Keratinocyte (primary cell): ENCODE measurements at regions not wholly inside any gene's neighbourhood (a gene's known extent, or its start where the extent isn't known, plus 50 kb on each side); places are given as distances from the start of the nearest gene placed in this dataset.

ENCODE experiments used
- DNase-seq: peaks from one replicate; pipeline ENCODE4 v3.0.0-alpha.2; 2011; ENCODE audit warnings: low read depth, missing footprints, low spot score
- FAIRE-seq: peaks from 2 replicates; lab custom pipeline; 2011; peaks lifted over from hg19 to GRCh38; lab: Jason Lieb, UNC
- H2AFZ ChIP-seq: 2 replicates; pipeline ENCODE4 v1.6.0; 2012; ENCODE audit warnings: low read length, control low read depth, inconsistent platforms; ENCODE audit not compliant: control insufficient read depth
- H3K27ac ChIP-seq: 2 replicates; pipeline ENCODE4 v1.5.1; 2011; ENCODE audit warnings: low read length; ENCODE audit not compliant: control insufficient read depth, insufficient read depth
- H3K27me3 ChIP-seq: 3 replicates; pipeline ENCODE4 v1.6.0; 2011; ENCODE audit warnings: low read length; ENCODE audit not compliant: control insufficient read depth, insufficient read depth; ENCODE audit errors: extremely low read depth
- H3K36me3 ChIP-seq, 2 experiments: 2 replicates in 1 of 2; 3 replicates in 1 of 2; pipeline ENCODE4 v1.5.1; 2011; ENCODE audit warnings: low read length in 2 of 2, mild to moderate bottlenecking in 1 of 2; ENCODE audit not compliant: control insufficient read depth in 2 of 2, insufficient read depth in 2 of 2; ENCODE audit errors: extremely low read depth in 1 of 2
- H3K4me1 ChIP-seq: 3 replicates; pipeline ENCODE4 v1.5.1; 2011; ENCODE audit warnings: low read length; ENCODE audit not compliant: control insufficient read depth, insufficient read depth; ENCODE audit errors: extremely low read depth
- H3K4me2 ChIP-seq: 3 replicates; pipeline ENCODE4 v1.6.0; 2011; ENCODE audit warnings: low read depth, low read length; ENCODE audit not compliant: control insufficient read depth, insufficient read depth; ENCODE audit errors: extremely low read depth
- H3K4me3 ChIP-seq, 3 experiments: fragments of 200-600 bp in 1 of 3; sonication (generic) in 1 of 3; 2 replicates in 2 of 3; 3 replicates in 1 of 3; pipeline ENCODE4 v1.5.1; 2011 to 2016; ENCODE audit warnings: low read length in 3 of 3, mild to moderate bottlenecking in 3 of 3, control low read depth in 2 of 3, inconsistent platforms in 1 of 3, low read depth in 1 of 3, mixed read lengths in 1 of 3, mixed run types in 1 of 3, moderate library complexity in 1 of 3; ENCODE audit not compliant: control insufficient read depth in 2 of 3, insufficient read depth in 2 of 3; ENCODE audit errors: extremely low read depth in 1 of 3
- H3K79me2 ChIP-seq: 2 replicates; pipeline ENCODE4 v1.6.0; 2012; ENCODE audit warnings: low read length; ENCODE audit not compliant: control insufficient read depth, insufficient read depth
- H3K9ac ChIP-seq: 3 replicates; pipeline ENCODE4 v1.6.0; 2011; ENCODE audit warnings: low read length; ENCODE audit not compliant: control insufficient read depth, insufficient read depth; ENCODE audit errors: extremely low read depth
- H3K9me1 ChIP-seq: 3 replicates; pipeline ENCODE4 v1.6.0; 2011; ENCODE audit warnings: low read length; ENCODE audit not compliant: control insufficient read depth, insufficient read depth; ENCODE audit errors: extremely low read depth
- H3K9me3 ChIP-seq: 2 replicates; pipeline ENCODE4 v1.5.1; 2012; ENCODE audit warnings: low read depth, low read length; ENCODE audit not compliant: control insufficient read depth
- H4K20me1 ChIP-seq: 3 replicates; pipeline ENCODE4 v1.6.0; 2011; ENCODE audit warnings: low read length; ENCODE audit not compliant: control insufficient read depth, insufficient read depth; ENCODE audit errors: extremely low read depth
- CTCF ChIP-seq, 3 experiments: IDR thresholded peaks in 1 of 3; conservative IDR thresholded peaks in 1 of 3; optimal IDR thresholded peaks in 1 of 3; 2 replicates in 2 of 3; 3 replicates in 1 of 3; pipeline versions ENCODE3 to v1.5.1; 2011; ENCODE audit warnings: low read length in 3 of 3, mild to moderate bottlenecking in 3 of 3, moderate library complexity in 2 of 3, control low read depth in 1 of 3, inconsistent platforms in 1 of 3; ENCODE audit not compliant: insufficient read depth in 2 of 3; ENCODE audit errors: extremely low read depth in 1 of 3
- EZH2 ChIP-seq: IDR thresholded peaks from one replicate; pipeline ENCODE4 v1.6.1; 2012; ENCODE audit warnings: inconsistent platforms, mild to moderate bottlenecking, low read length, moderate library complexity
- dilution Hi-C: fragments of 300-500 bp; cut with MboI; formaldehyde crosslinking; loops from one replicate; pipeline ENCODE4 v1.7.0; 2020; ENCODE audit warnings: low sequenced_read_pairs; ENCODE audit not compliant: extremely low pct_ligation_motif_present

GRCh38 chr3:180375831-180376230, 226.1 kb upstream of the TTC14 start:
- no peak for DNase-seq
- TF ChIP-seq CTCF (optimal IDR thresholded peaks at IDR 0.05 in 1 of 3, IDR thresholded peaks at IDR 0.05 in 1 of 3, conservative IDR thresholded peaks at IDR 0.05 in 1 of 3; ENCODE audit: extremely low read depth in 1 of 3, insufficient read depth in 2 of 3, low read length in 3 of 3) (no peak), EZH2 (no peak)
- dilution Hi-C loops, result no loop called here
- Histone ChIP-seq H3K4me1 (no peaks in the 10 kb centered on the region), H3K9ac (no peak overlapping the region), H3K9me3 (no peaks in the 10 kb centered on the region), H3K36me3 (no peaks in the 10 kb centered on the region), H3K79me2 (no peaks in the 10 kb centered on the region), H3K9me1 (no peaks in the 10 kb centered on the region), H3K4me3 (no peak overlapping the region), H3K27me3 (no peaks in the 10 kb centered on the region), H3K4me2 (no peak overlapping the region), H2AFZ (no peak overlapping the region), H3K27ac (no peak overlapping the region), H4K20me1 (no peaks in the 10 kb centered on the region)
- FAIRE-seq, result no peak

DNA sequence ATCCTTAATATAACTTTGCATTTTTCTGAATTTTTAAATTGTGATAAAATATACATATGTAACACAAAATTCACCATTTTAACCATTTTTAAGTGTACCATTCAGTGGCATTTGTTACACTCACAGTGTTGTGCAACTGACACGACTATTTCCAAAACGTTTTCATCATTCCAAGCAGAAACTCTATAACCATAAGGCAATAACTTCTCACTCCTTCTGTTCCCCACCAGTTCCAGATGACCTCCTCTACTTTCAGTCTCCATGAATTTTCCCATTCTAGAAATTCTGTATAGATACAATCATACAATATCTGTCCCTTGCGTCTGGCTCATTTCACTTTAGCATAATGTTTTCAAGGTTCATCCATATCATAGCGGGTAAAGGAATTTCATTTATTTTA, 223.5 kb upstream of the TTC14 start:
- dilution Hi-C loops, result no loop called here
- Histone ChIP-seq H3K4me2 (no peak overlapping the region), H3K4me3 (no peak overlapping the region), H3K9me3 (no peaks in the 10 kb centered on the region), H3K27me3 (no peaks in the 10 kb centered on the region), H3K4me1 (no peaks in the 10 kb centered on the region), H3K27ac (no peak overlapping the region), H3K79me2 (no peaks in the 10 kb centered on the region), H2AFZ (no peak overlapping the region), H3K9ac (no peak overlapping the region), H3K9me1 (no peaks in the 10 kb centered on the region), H3K36me3 (no peaks in the 10 kb centered on the region), H4K20me1 (no peaks in the 10 kb centered on the region)
- DNase-seq (no peak), FAIRE-seq (no peak)
- TF ChIP-seq EZH2 (no peak), CTCF (optimal IDR thresholded peaks at IDR 0.05 in 1 of 3, IDR thresholded peaks at IDR 0.05 in 1 of 3, conservative IDR thresholded peaks at IDR 0.05 in 1 of 3; ENCODE audit: extremely low read depth in 1 of 3, insufficient read depth in 2 of 3, low read length in 3 of 3) (no peak)
